Fibroblast of lung (primary cell): ENCODE measurements at regions not wholly inside any gene's neighbourhood (a gene's known extent, or its start where the extent isn't known, plus 50 kb on each side); places are given as distances from the start of the nearest gene placed in this dataset.

Source experiments
- DNase-seq, 2 donors: peaks; one replicate each; pipeline versions ENCODE4 v3.0.0 to v3.0.0-alpha.2; 2010; ENCODE audit warnings: low read depth in 2 of 2
- H2AFZ ChIP-seq: 2 replicates; pipeline ENCODE4 v1.5.1; 2012; ENCODE audit warnings: low read length, control low read depth, inconsistent platforms
- H3K27ac ChIP-seq: 2 replicates; pipeline ENCODE4 v1.5.1; 2011; ENCODE audit warnings: low read length, control low read depth; ENCODE audit not compliant: insufficient read depth
- H3K27me3 ChIP-seq: 2 replicates; pipeline ENCODE4 v1.5.1; 2011; ENCODE audit warnings: mild to moderate bottlenecking, low read length; ENCODE audit not compliant: control insufficient read depth, insufficient read depth
- H3K36me3 ChIP-seq: 2 replicates; pipeline ENCODE4 v1.5.1; 2011; ENCODE audit warnings: low read length; ENCODE audit not compliant: control insufficient read depth, insufficient read depth
- H3K4me1 ChIP-seq: 2 replicates; pipeline ENCODE4 v1.5.1; 2011; ENCODE audit warnings: low read length; ENCODE audit not compliant: control insufficient read depth, insufficient read depth; ENCODE audit errors: extremely low read depth
- H3K4me2 ChIP-seq: 2 replicates; pipeline ENCODE4 v1.5.1; 2011; ENCODE audit warnings: low read length, control low read depth; ENCODE audit not compliant: insufficient read depth; ENCODE audit errors: extremely low read depth
- H3K4me3 ChIP-seq, 4 experiments: fragments of 200-600 bp in 1 of 4; sonication (generic) in 1 of 4; replicated peaks in 1 of 4; 2 replicates each; pipeline ENCODE4 v1.5.1; 2011 to 2016; ENCODE audit warnings: low read length in 4 of 4, low read depth in 3 of 4, mild to moderate bottlenecking in 3 of 4, control low read depth in 2 of 4, inconsistent platforms in 1 of 4, mixed read lengths in 1 of 4; ENCODE audit not compliant: insufficient read depth in 1 of 4; ENCODE audit errors: control extremely low read depth in 1 of 4
- H3K79me2 ChIP-seq: 2 replicates; pipeline ENCODE4 v1.5.1; 2012; ENCODE audit warnings: mild to moderate bottlenecking, low read length, inconsistent platforms; ENCODE audit not compliant: control insufficient read depth, insufficient read depth
- H3K9ac ChIP-seq: 2 replicates; pipeline ENCODE4 v1.5.1; 2011; ENCODE audit warnings: mild to moderate bottlenecking, low read length, control low read depth; ENCODE audit not compliant: insufficient read depth
- H3K9me3 ChIP-seq: 2 replicates; pipeline ENCODE4 v1.5.1; 2012; ENCODE audit warnings: low read depth, low read length; ENCODE audit not compliant: control insufficient read depth, insufficient read depth
- H4K20me1 ChIP-seq: 2 replicates; pipeline ENCODE4 v1.5.1; 2011; ENCODE audit warnings: low read length; ENCODE audit not compliant: control insufficient read depth, insufficient read depth; ENCODE audit errors: extremely low read depth
- CTCF ChIP-seq, 2 donors: IDR thresholded peaks in 1 of 2; conservative IDR thresholded peaks in 1 of 2; 1 replicate in 1 of 2; 2 replicates in 1 of 2; pipeline ENCODE4 v1.5.1; 2011 to 2012; ENCODE audit warnings: low read length in 2 of 2, control low read depth in 1 of 2, inconsistent platforms in 1 of 2, low read depth in 1 of 2, mild to moderate bottlenecking in 1 of 2
- EZH2 ChIP-seq: IDR thresholded peaks from 2 replicates; pipeline ENCODE4 v1.5.1; 2012; ENCODE audit warnings: low read length, control low read depth, mild to moderate bottlenecking; ENCODE audit errors: missing control alignments

- Histone ChIP-seq H3K9me3 (no peaks in the 10 kb centered on the region), H3K4me1 (no peaks in the 10 kb centered on the region), H3K4me3 (no peak overlapping the region), H2AFZ (no peak overlapping the region), H3K9ac (no peak overlapping the region), H3K27ac (no peak overlapping the region), H3K79me2 (no peaks in the 10 kb centered on the region), H4K20me1 (no peaks in the 10 kb centered on the region), H3K36me3 (no peaks in the 10 kb centered on the region), H3K4me2 (no peak overlapping the region), H3K27me3 (no peaks in the 10 kb centered on the region)
- TF ChIP-seq EZH2 (no peak), CTCF (conservative IDR thresholded peaks at IDR 0.05 in 1 of 2, IDR thresholded peaks at IDR 0.05 in 1 of 2; ENCODE audit: low read depth in 1 of 2, low read length in 2 of 2) (no peak)
- DNase-seq, result no peak
These were observed 268.6 kb upstream of the DAPK1 start for GRCh38 chr9:87229108-87229507.

- Histone ChIP-seq H3K4me3 (no peak overlapping the region), H3K79me2 (no peaks in the 10 kb centered on the region), H3K9me3 (no peaks in the 10 kb centered on the region), H4K20me1 (no peaks in the 10 kb centered on the region), H2AFZ (no peak overlapping the region), H3K4me2 (no peak overlapping the region), H3K4me1 (no peaks in the 10 kb centered on the region), H3K9ac (no peak overlapping the region), H3K36me3 (no peaks in the 10 kb centered on the region), H3K27me3 (no peaks in the 10 kb centered on the region), H3K27ac (no peak overlapping the region)
- TF ChIP-seq CTCF (conservative IDR thresholded peaks at IDR 0.05 in 1 of 2, IDR thresholded peaks at IDR 0.05 in 1 of 2; ENCODE audit: low read depth in 1 of 2, low read length in 2 of 2), result no peak
- no peak for TF ChIP-seq EZH2
- no peak for DNase-seq
These were observed 264.2 kb upstream of the DAPK1 start for GRCh38 chr9:87233431-87233830.

GRCh38 chr9:87233899-87234455 lies 263.7 kb upstream of the DAPK1 start:
- H3K4me2 ChIP-seq, result no peak overlapping the region
- DNase-seq, result no peak
- H3K79me2 ChIP-seq, result no peaks in the 10 kb centered on the region
- no peak overlapping the region for H3K27ac ChIP-seq
- no peaks in the 10 kb centered on the region for H3K36me3 ChIP-seq
- H3K9ac ChIP-seq, result no peak overlapping the region
- H3K9me3 ChIP-seq, result no peaks in the 10 kb centered on the region
- no peak for TF ChIP-seq CTCF (conservative IDR thresholded peaks at IDR 0.05 in 1 of 2, IDR thresholded peaks at IDR 0.05 in 1 of 2; ENCODE audit: low read depth in 1 of 2, low read length in 2 of 2)
- no peak for TF ChIP-seq EZH2
- H4K20me1 ChIP-seq, result no peaks in the 10 kb centered on the region
- H3K27me3 ChIP-seq, result no peaks in the 10 kb centered on the region
- H3K4me1 ChIP-seq, result no peaks in the 10 kb centered on the region
- H3K4me3 ChIP-seq, result no peak overlapping the region
- no peak overlapping the region for H2AFZ ChIP-seq
